Endothelial cell of umbilical vein (primary cell): ENCODE measurements at regions not wholly inside any gene's neighbourhood (a gene's known extent, or its start where the extent isn't known, plus 50 kb on each side); places are given as distances from the start of the nearest gene placed in this dataset.

Source experiments
- BruUV-seq: library from RNA; stranded (reverse); fragments of 400-500 nt; replicated peaks from 2 replicates; lab custom pipeline; 2021; lab: Mats Ljungman, UMichigan
- CTCF ChIA-PET: fragments of 300-600, 350-600 bp; sonication (Branson Sonifier 250); formaldehyde crosslinking; loops from one replicate; lab custom pipeline; 2021; ENCODE audit warnings: antibody characterized with exemption, inconsistent platforms; lab: Charles Lee
- POLR2A ChIA-PET: fragments of 300-600, 350-600 bp; sonication (Branson Sonifier 250); formaldehyde crosslinking; loops from one replicate; lab custom pipeline; 2021; ENCODE audit warnings: antibody characterized with exemption, inconsistent platforms; lab: Charles Lee
- DNase-seq: peaks from one replicate; pipeline ENCODE4 v3.0.0-alpha.2; 2011; ENCODE audit warnings: low read depth, low spot score
- FAIRE-seq: peaks from 2 replicates; lab custom pipeline; 2011; peaks lifted over from hg19 to GRCh38; lab: Jason Lieb, UNC
- H2AFZ ChIP-seq: 2 replicates; pipeline ENCODE4 v1.6.0; 2012; ENCODE audit warnings: low read depth, low read length, control low read depth, inconsistent platforms
- H3K27ac ChIP-seq: 2 replicates; pipeline ENCODE4 v1.5.1; 2011; ENCODE audit warnings: low read depth, mild to moderate bottlenecking, control low read depth, low read length, moderate library complexity; ENCODE audit not compliant: insufficient read depth
- H3K27me3 ChIP-seq, 2 experiments: 2 replicates each; pipeline versions ENCODE4 v1.6.0 to v1.6.1; 2011; ENCODE audit warnings: low read length in 2 of 2, mixed read lengths in 1 of 2; ENCODE audit not compliant: control insufficient read depth in 2 of 2, insufficient read depth in 2 of 2
- H3K36me3 ChIP-seq, 2 experiments: 2 replicates in 1 of 2; 3 replicates in 1 of 2; pipeline ENCODE4 v1.5.1; 2011; ENCODE audit warnings: low read length in 2 of 2, mild to moderate bottlenecking in 1 of 2, moderate library complexity in 1 of 2; ENCODE audit not compliant: control insufficient read depth in 2 of 2, insufficient read depth in 2 of 2; ENCODE audit errors: extremely low read depth in 1 of 2
- H3K4me1 ChIP-seq: 3 replicates; pipeline ENCODE4 v1.5.1; 2011; ENCODE audit warnings: mild to moderate bottlenecking, low read length; ENCODE audit not compliant: control insufficient read depth, insufficient read depth; ENCODE audit errors: extremely low read depth
- H3K4me2 ChIP-seq: 2 replicates; pipeline ENCODE4 v1.6.1; 2011; ENCODE audit warnings: low read length, control low read depth, mixed read lengths; ENCODE audit not compliant: insufficient read depth
- H3K4me3 ChIP-seq, 3 experiments: fragments of 200-600 bp in 1 of 3; sonication (generic), shearing (Covaris generic) in 1 of 3; replicated peaks in 1 of 3; 2 replicates each; pipeline ENCODE4 v1.5.1; 2011 to 2016; ENCODE audit warnings: control low read depth in 3 of 3, low read length in 3 of 3, mild to moderate bottlenecking in 2 of 3, inconsistent platforms in 1 of 3, low read depth in 1 of 3, moderate library complexity in 1 of 3; ENCODE audit not compliant: insufficient read depth in 1 of 3
- H3K79me2 ChIP-seq: 2 replicates; pipeline ENCODE4 v1.6.0; 2012; ENCODE audit warnings: low read length, inconsistent platforms; ENCODE audit not compliant: control insufficient read depth, insufficient read depth
- H3K9ac ChIP-seq: replicated peaks from 2 replicates; pipeline ENCODE3; 2011; ENCODE audit warnings: low read length, control low read depth; ENCODE audit not compliant: insufficient read depth; ENCODE audit errors: extremely low read depth
- H3K9me1 ChIP-seq: replicated peaks from 3 replicates; pipeline ENCODE4 v1.6.0; 2011; ENCODE audit warnings: mild to moderate bottlenecking, low read length; ENCODE audit not compliant: control insufficient read depth, insufficient read depth; ENCODE audit errors: extremely low read depth
- H3K9me3 ChIP-seq: replicated peaks from 2 replicates; pipeline ENCODE4 v1.5.1; 2012; ENCODE audit warnings: low read length, inconsistent platforms; ENCODE audit not compliant: control insufficient read depth, insufficient read depth
- H4K20me1 ChIP-seq: replicated peaks from 2 replicates; pipeline ENCODE3; 2011; ENCODE audit warnings: mild to moderate bottlenecking, low read length; ENCODE audit not compliant: control insufficient read depth, insufficient read depth; ENCODE audit errors: extremely low read depth
- CTCF ChIP-seq, 2 donors: IDR thresholded peaks; 1 replicate in 1 of 2; 2 replicates in 1 of 2; pipeline ENCODE4 v1.5.1; 2011; ENCODE audit warnings: low read length in 2 of 2, mild to moderate bottlenecking in 2 of 2, moderate library complexity in 2 of 2, control low read depth in 1 of 2, inconsistent platforms in 1 of 2, low read depth in 1 of 2; ENCODE audit not compliant: insufficient read depth in 1 of 2; ENCODE audit errors: extremely low read depth in 1 of 2
- EZH2 ChIP-seq: IDR thresholded peaks from 2 replicates; pipeline ENCODE4 v1.6.1; 2012; ENCODE audit warnings: borderline replicate concordance, low read depth, mild to moderate bottlenecking, moderate library complexity, low read length, inconsistent platforms; ENCODE audit not compliant: severe bottlenecking
- FOS ChIP-seq: IDR thresholded peaks from 2 replicates; pipeline ENCODE4 v1.6.1; 2011; ENCODE audit warnings: mild to moderate bottlenecking, low read length, moderate library complexity, borderline replicate concordance; ENCODE audit not compliant: insufficient read depth
- GATA2 ChIP-seq: IDR thresholded peaks from 2 replicates; pipeline ENCODE4 v1.7.0; 2011; ENCODE audit warnings: low read depth, mild to moderate bottlenecking, moderate library complexity, mixed read lengths, low read length; ENCODE audit not compliant: insufficient read length, insufficient read depth
- JUN ChIP-seq: IDR thresholded peaks from 2 replicates; pipeline ENCODE4 v1.6.1; 2011; ENCODE audit warnings: borderline replicate concordance, low read depth; ENCODE audit not compliant: insufficient read length, insufficient read depth
- MYC ChIP-seq: IDR thresholded peaks from one replicate; pipeline ENCODE4 v1.6.1; 2011; ENCODE audit warnings: mild to moderate bottlenecking, low read depth, low read length
- POLR2A ChIP-seq: IDR thresholded peaks from 2 replicates; pipeline ENCODE4 v1.6.1; 2012; ENCODE audit warnings: low read depth, mild to moderate bottlenecking, control low read depth, low read length
- POLR2AphosphoS5 ChIP-seq: IDR thresholded peaks from 2 replicates; pipeline ENCODE4 v1.6.1; 2012; ENCODE audit warnings: low read depth, mild to moderate bottlenecking, control low read depth, low read length, moderate library complexity; ENCODE audit not compliant: insufficient read depth
- dilution Hi-C: fragments of 300-500 bp; cut with MboI; formaldehyde crosslinking; loops from one replicate; pipeline ENCODE4 v1.15.0; 2019; ENCODE audit warnings: low sequenced_read_pairs; ENCODE audit not compliant: extremely low pct_ligation_motif_present
- intact Hi-C: fragments of 100-400 bp; cut with micrococcal nuclease; formaldehyde crosslinking; loops from one replicate; pipeline ENCODE4 v1.10.0; 2022
- TF ChIP-seq, protein P1 (sequence below): IDR thresholded peaks from 2 replicates; pipeline ENCODE4 v1.6.1; 2011; ENCODE audit not compliant: insufficient read depth, insufficient read length

DNA sequence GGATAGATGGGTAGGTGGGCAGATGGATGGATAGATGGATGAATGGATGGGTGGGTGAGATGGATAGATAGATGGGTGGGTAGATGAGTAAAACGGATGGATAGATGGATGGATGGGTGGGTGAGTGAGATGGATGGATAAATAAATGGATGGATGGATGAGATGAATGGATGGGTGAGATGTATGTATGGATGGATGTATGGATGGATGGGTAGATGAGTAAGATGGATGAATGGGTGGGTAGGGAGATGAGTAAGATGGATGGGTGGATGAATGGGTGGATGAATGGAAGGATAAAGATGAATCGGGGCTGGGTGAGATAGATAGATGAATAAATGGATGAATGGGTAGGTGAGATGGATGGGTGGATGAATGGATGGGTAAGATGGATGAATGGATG is 210.1 kb downstream of the TFAP2C start:
- no TSS peak for BruUV-seq
- Histone ChIP-seq H3K4me3 (no peak overlapping the region), H3K27ac (no peak overlapping the region), H2AFZ (no peak overlapping the region), H3K36me3 (no peaks in the 10 kb centered on the region), H3K4me1 (no peaks in the 10 kb centered on the region), H3K9me1 (no peaks in the 10 kb centered on the region), H3K9me3 (peaks cover 2% of the 10 kb centered on the region), H3K4me2 (no peak overlapping the region), H3K27me3 (no peaks in the 10 kb centered on the region), H3K79me2 (no peaks in the 10 kb centered on the region), H4K20me1 (no peaks in the 10 kb centered on the region), H3K9ac (no peak overlapping the region)
- intact Hi-C loops = no loop called here
- DNase-seq (no peak), FAIRE-seq (no peak)
- dilution Hi-C loops = no loop called here
- TF ChIP-seq POLR2AphosphoS5 = no peak
- no peak for TF ChIP-seq MYC
- no peak for TF ChIP-seq CTCF (IDR thresholded peaks at IDR 0.05; ENCODE audit: extremely low read depth in 1 of 2, insufficient read depth in 1 of 2, low read depth in 1 of 2, low read length in 2 of 2)
- TF ChIP-seq JUN = no peak
- TF ChIP-seq FOS = no peak
- no peak for TF ChIP-seq POLR2A
- TF ChIP-seq, protein P1, sequence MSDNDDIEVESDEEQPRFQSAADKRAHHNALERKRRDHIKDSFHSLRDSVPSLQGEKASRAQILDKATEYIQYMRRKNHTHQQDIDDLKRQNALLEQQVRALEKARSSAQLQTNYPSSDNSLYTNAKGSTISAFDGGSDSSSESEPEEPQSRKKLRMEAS = no peak
- TF ChIP-seq EZH2 = no peak
- no peak for TF ChIP-seq GATA2
- ChIA-PET POLR2A (no interaction called here), CTCF (no interaction called here)
